Brain microvascular endothelial cell (primary cell): ENCODE measurements at regions not wholly inside any gene's neighbourhood (a gene's known extent, or its start where the extent isn't known, plus 50 kb on each side); places are given as distances from the start of the nearest gene placed in this dataset.

ENCODE experiments used
- DNase-seq: peaks from one replicate; pipeline ENCODE4 v3.0.0-alpha.2; 2020
- H3K27ac ChIP-seq: fragments of 250-450 bp; sonication (Bioruptor Pico); 2 replicates; pipeline ENCODE4 v1.5.1; 2020; ENCODE audit warnings: mild to moderate bottlenecking, moderate library complexity
- H3K27me3 ChIP-seq: fragments of 250-450 bp; sonication (Bioruptor Pico); replicated peaks from 2 replicates; pipeline ENCODE4 v1.5.1; 2020; ENCODE audit warnings: mild to moderate bottlenecking
- H3K36me3 ChIP-seq: fragments of 250-450 bp; sonication (Bioruptor Pico); replicated peaks from 2 replicates; pipeline ENCODE4 v1.5.1; 2020; ENCODE audit warnings: mild to moderate bottlenecking
- H3K4me3 ChIP-seq: 2 replicates; pipeline ENCODE4 v1.5.1; 2011; ENCODE audit warnings: low read depth, mild to moderate bottlenecking, control low read depth, low read length, moderate library complexity
- in situ Hi-C: cut with HindIII; loops from 2 replicates; pipeline ENCODE4 v1.10.0; 2017; ENCODE audit warnings: low sequenced_read_pairs, low pct_ligation_motif_present
- TF ChIP-seq, protein P1 (sequence below): IDR thresholded peaks from 2 replicates; pipeline ENCODE4 v1.5.1; 2011; ENCODE audit warnings: low read depth, mild to moderate bottlenecking, moderate library complexity, low read length, control low read depth, inconsistent platforms; ENCODE audit errors: missing control alignments

DNA sequence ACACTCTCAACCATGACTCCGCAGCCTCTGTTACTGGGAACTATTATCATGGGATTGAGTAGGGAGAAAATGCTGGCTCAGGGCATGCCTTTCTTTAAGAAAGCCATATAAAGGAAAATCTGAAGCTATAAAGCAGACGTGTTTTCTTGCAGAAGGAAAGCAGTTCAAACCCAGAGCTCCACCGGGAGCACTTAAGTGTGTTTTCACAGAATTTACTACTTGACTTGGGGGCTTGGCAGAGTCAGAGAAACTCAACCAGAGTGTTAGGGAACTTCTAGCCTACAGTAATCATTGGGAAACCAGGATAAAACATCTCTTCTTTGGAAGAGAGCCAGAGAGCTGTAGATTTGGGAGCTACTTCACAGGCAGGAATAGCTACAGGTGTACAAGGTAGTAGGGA is 283.4 kb upstream of the ADRA1B start:
- TF ChIP-seq, protein P1, sequence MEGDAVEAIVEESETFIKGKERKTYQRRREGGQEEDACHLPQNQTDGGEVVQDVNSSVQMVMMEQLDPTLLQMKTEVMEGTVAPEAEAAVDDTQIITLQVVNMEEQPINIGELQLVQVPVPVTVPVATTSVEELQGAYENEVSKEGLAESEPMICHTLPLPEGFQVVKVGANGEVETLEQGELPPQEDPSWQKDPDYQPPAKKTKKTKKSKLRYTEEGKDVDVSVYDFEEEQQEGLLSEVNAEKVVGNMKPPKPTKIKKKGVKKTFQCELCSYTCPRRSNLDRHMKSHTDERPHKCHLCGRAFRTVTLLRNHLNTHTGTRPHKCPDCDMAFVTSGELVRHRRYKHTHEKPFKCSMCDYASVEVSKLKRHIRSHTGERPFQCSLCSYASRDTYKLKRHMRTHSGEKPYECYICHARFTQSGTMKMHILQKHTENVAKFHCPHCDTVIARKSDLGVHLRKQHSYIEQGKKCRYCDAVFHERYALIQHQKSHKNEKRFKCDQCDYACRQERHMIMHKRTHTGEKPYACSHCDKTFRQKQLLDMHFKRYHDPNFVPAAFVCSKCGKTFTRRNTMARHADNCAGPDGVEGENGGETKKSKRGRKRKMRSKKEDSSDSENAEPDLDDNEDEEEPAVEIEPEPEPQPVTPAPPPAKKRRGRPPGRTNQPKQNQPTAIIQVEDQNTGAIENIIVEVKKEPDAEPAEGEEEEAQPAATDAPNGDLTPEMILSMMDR, result no peak
- no peak for DNase-seq
- in situ Hi-C loops, result no loop called here
- Histone ChIP-seq H3K36me3 (no peaks in the 10 kb centered on the region), H3K27ac (no peak overlapping the region), H3K4me3 (no peak overlapping the region), H3K27me3 (no peaks in the 10 kb centered on the region)

DNA sequence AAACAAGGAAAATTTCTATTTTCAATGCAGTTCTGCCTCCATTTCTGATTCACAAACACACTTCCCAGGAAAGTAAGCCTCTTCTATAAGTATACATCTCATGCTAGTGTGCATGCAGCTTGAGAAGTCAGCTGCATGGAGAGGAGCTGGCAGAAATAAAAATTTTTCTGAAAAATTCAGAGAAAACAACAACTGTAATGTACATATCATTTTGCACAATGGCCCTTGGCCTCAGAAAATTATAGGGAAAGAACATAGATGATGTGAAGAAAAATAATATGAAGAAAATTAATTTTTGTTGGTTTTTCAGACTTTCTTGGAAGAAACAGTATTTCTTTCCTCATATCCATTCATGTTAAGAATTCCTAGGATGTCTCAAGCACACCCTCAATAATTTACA is 277.8 kb upstream of the ADRA1B start:
- in situ Hi-C loops, result no loop called here
- DNase-seq, result no peak
- Histone ChIP-seq H3K4me3 (no peak overlapping the region), H3K27me3 (no peaks in the 10 kb centered on the region), H3K27ac (no peak overlapping the region), H3K36me3 (no peaks in the 10 kb centered on the region)
- TF ChIP-seq, protein P1, result no peak

DNA sequence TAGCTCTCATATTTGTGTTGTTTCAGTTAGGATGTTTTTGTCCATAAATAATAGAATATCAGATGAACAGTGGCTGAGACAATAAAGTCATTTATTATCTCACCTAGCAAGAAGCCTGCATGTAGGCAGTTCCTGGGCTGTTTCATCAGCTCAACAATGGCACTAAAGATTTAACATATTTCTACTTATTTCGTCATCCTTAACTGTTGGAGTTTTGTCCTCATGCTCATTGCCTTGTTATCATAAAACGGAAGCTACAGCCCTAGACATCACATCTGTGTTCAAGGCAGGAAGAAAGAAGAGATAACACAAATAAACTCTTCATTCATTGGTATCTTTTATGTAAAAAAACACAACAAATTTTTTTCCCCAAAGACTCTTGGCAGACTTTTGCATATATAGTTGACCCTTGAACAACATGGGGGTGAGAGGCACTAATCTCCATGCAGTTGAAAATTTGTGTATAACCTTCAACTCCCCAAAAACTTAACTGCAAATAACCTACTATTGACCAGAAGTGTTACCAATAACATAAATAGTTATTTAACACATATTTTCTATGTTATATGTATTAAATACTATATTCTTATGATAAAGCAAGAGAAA is 277.2 kb upstream of the ADRA1B start:
- TF ChIP-seq, protein P1, result no peak
- no peaks in the 10 kb centered on the region for H3K36me3 ChIP-seq
- peak; percentile 6 for DNase-seq
- no peaks in the 10 kb centered on the region for H3K27me3 ChIP-seq
- no peak overlapping the region for H3K27ac ChIP-seq
- no peak overlapping the region for H3K4me3 ChIP-seq
- in situ Hi-C loops, result no loop called here

DNA sequence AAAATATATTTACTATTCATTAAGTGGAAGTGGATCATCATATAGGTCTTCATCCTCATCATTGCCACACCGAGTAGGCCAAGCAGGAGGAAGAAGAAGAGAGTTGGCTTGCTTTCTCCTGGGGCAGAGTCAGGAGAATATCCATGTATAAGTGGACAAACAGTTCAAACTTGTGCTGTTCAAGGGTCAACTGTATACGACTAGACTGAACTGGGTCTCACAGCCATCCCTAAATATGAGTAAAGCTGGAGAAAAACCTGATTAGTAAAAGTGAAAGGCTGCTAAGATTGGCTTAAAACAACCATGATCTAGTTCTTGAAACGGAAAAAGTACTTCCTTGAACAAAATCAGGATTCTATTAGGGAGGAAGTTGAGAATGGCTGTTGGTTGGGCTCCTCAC is 276.7 kb upstream of the ADRA1B start:
- TF ChIP-seq, protein P1, result no peak
- no peak for DNase-seq
- in situ Hi-C loops, result no loop called here

DNA sequence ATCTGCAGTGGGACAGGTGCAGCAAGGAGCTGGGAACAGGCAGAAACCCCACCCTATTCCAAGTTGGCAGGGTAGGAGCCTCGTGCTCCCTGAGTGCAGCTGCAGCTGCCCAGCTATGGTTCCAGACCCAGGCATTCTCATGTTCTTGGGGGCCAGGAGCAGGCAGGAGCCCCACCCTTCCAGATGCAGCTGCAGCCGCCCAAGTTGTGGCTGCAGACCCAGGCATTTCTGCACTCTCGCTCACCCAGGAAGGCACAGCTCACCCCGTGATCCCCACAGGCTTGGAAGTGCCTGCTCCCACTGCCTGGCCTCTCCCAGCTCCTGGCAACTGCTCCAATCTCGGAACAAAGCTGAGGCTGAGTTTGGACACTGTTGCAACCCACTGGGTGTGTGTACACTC is 275.8 kb upstream of the ADRA1B start:
- no peak for DNase-seq
- Histone ChIP-seq H3K27me3 (no peaks in the 10 kb centered on the region), H3K4me3 (no peak overlapping the region), H3K36me3 (no peaks in the 10 kb centered on the region), H3K27ac (no peak overlapping the region)
- in situ Hi-C loops, result no loop called here
- TF ChIP-seq, protein P1, result no peak

More for the DNA sequence above, 276.7 kb upstream of the ADRA1B start:
- H3K27me3 ChIP-seq, result no peaks in the 10 kb centered on the region
- no peaks in the 10 kb centered on the region for H3K36me3 ChIP-seq
- no peak overlapping the region for H3K27ac ChIP-seq
- H3K4me3 ChIP-seq, result no peak overlapping the region

DNA sequence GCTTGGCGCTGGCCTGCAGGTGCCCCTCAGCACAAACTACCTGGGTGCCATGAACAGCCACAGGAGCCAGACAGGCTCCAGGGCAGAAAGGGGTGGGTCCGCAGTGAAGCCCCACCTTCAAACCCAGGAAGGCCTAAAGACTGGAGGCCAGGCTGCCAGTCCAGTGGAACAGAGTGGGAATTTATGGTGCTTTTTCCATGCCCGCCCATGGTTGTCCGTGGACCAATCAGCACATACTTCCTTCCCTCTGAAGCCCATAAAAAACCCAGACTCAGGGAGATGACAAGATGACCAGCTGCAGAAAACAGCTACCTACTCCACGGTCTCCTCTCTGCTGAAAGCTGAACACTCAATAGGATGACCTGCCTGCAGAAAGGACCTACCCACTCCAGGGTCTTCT is 275.4 kb upstream of the ADRA1B start:
- Histone ChIP-seq H3K4me3 (no peak overlapping the region), H3K27ac (no peak overlapping the region), H3K27me3 (no peaks in the 10 kb centered on the region), H3K36me3 (no peaks in the 10 kb centered on the region)
- TF ChIP-seq, protein P1, result no peak
- DNase-seq, result no peak
- in situ Hi-C loops, result no loop called here
